ENCODE measurements at regions not wholly inside any gene's neighbourhood (a gene's known extent, or its start where the extent isn't known, plus 50 kb on each side); places are given as distances from the start of the nearest gene placed in this dataset.

GRCh38 chr12:5139751-5140150 is 96.1 kb downstream of the KCNA5 start:
- no peak overlapping the region for H3K27ac ChIP-seq (ENCODE audit: insufficient read depth, low read length, poor library complexity, severe bottlenecking)
- no peak for DNase-seq
- H3K27ac Mint-ChIP-seq = no peak overlapping the region
- peaks cover 0 to 5% (median 0%) of the 10 kb centered on the region in 7 donors for H3K9me3 Mint-ChIP-seq
- no peaks in the 10 kb centered on the region for H3K36me3 ChIP-seq (ENCODE audit: control insufficient read depth, insufficient read depth, low read length)
- peaks cover 15% of the 10 kb centered on the region for H3K27me3 Mint-ChIP-seq
- no peaks in the 10 kb centered on the region for H3K9me3 ChIP-seq (ENCODE audit: control insufficient read depth in 2 of 2, low read length in 2 of 2)
- no peak overlapping the region for H3K4me3 Mint-ChIP-seq
- H3K36me3 Mint-ChIP-seq = no peaks in the 10 kb centered on the region
- no peaks in the 10 kb centered on the region for H3K4me1 Mint-ChIP-seq
- H3K4me1 ChIP-seq (ENCODE audit: control insufficient read depth, insufficient read depth, low read length, poor library complexity, severe bottlenecking) = no peaks in the 10 kb centered on the region
- no peaks in the 10 kb centered on the region for H3K27me3 ChIP-seq (ENCODE audit: control insufficient read depth, insufficient read depth, low read length)
- no peak overlapping the region for H3K4me3 ChIP-seq (ENCODE audit: low read depth, low read length)
- ATAC-seq (ENCODE audit: low read depth in 2 of 2) = no peak

- ATAC-seq (ENCODE audit: low read depth in 2 of 2) (no peak), DNase-seq (no peak)
- Mint-ChIP-seq H3K27me3 (peaks cover 14% of the 10 kb centered on the region), H3K9me3 (peaks cover 0 to 5% (median 0%) of the 10 kb centered on the region in 7 donors), H3K36me3 (no peaks in the 10 kb centered on the region), H3K4me1 (no peaks in the 10 kb centered on the region), H3K4me3 (no peak overlapping the region), H3K27ac (no peak overlapping the region)
- H3K27ac ChIP-seq (ENCODE audit: insufficient read depth, low read length, poor library complexity, severe bottlenecking) = no peak overlapping the region
- H3K4me3 ChIP-seq (ENCODE audit: low read depth, low read length) = no peak overlapping the region
- H3K4me1 ChIP-seq (ENCODE audit: control insufficient read depth, insufficient read depth, low read length, poor library complexity, severe bottlenecking) = no peaks in the 10 kb centered on the region
- no peaks in the 10 kb centered on the region for H3K36me3 ChIP-seq (ENCODE audit: control insufficient read depth, insufficient read depth, low read length)
- H3K9me3 ChIP-seq (ENCODE audit: control insufficient read depth in 2 of 2, low read length in 2 of 2) = no peaks in the 10 kb centered on the region
- H3K27me3 ChIP-seq (ENCODE audit: control insufficient read depth, insufficient read depth, low read length) = no peaks in the 10 kb centered on the region
These were observed 96.5 kb downstream of the KCNA5 start for GRCh38 chr12:5140190-5140589.

GRCh38 chr12:5148880-5149279 is 105.2 kb downstream of the KCNA5 start:
- ATAC-seq (ENCODE audit: low read depth in 2 of 2) (no peak), DNase-seq (no peak)
- H3K4me3 ChIP-seq (ENCODE audit: low read depth, low read length) = no peak overlapping the region
- no peaks in the 10 kb centered on the region for H3K36me3 Mint-ChIP-seq
- H3K36me3 ChIP-seq (ENCODE audit: control insufficient read depth, insufficient read depth, low read length) = no peaks in the 10 kb centered on the region
- H3K4me3 Mint-ChIP-seq = no peak overlapping the region
- no peaks in the 10 kb centered on the region for H3K4me1 ChIP-seq (ENCODE audit: control insufficient read depth, insufficient read depth, low read length, poor library complexity, severe bottlenecking)
- H3K27ac ChIP-seq (ENCODE audit: insufficient read depth, low read length, poor library complexity, severe bottlenecking) = no peak overlapping the region
- H3K27me3 ChIP-seq (ENCODE audit: control insufficient read depth, insufficient read depth, low read length) = peaks cover 2% of the 10 kb centered on the region
- peaks cover 0 to 8% (median 1%) of the 10 kb centered on the region in 7 donors for H3K9me3 Mint-ChIP-seq
- no peaks in the 10 kb centered on the region for H3K4me1 Mint-ChIP-seq
- H3K27me3 Mint-ChIP-seq = peaks cover 4% of the 10 kb centered on the region
- H3K9me3 ChIP-seq (ENCODE audit: control insufficient read depth in 2 of 2, low read length in 2 of 2) = no peaks in the 10 kb centered on the region
- H3K27ac Mint-ChIP-seq = peak overlapping the region in 1 of 3 donors; percentile 15

- Mint-ChIP-seq H3K4me3 (no peak overlapping the region), H3K27ac (no peak overlapping the region), H3K4me1 (no peaks in the 10 kb centered on the region), H3K36me3 (no peaks in the 10 kb centered on the region), H3K27me3 (peaks cover 11% of the 10 kb centered on the region), H3K9me3 (peaks cover 0 to 1% (median 0%) of the 10 kb centered on the region in 7 donors)
- no peaks in the 10 kb centered on the region for H3K36me3 ChIP-seq (ENCODE audit: control insufficient read depth, insufficient read depth, low read length)
- peaks cover 4% of the 10 kb centered on the region for H3K27me3 ChIP-seq (ENCODE audit: control insufficient read depth, insufficient read depth, low read length)
- ATAC-seq (ENCODE audit: low read depth in 2 of 2) = no peak
- no peaks in the 10 kb centered on the region for H3K9me3 ChIP-seq (ENCODE audit: control insufficient read depth in 2 of 2, low read length in 2 of 2)
- H3K4me1 ChIP-seq (ENCODE audit: control insufficient read depth, insufficient read depth, low read length, poor library complexity, severe bottlenecking) = no peaks in the 10 kb centered on the region
- no peak overlapping the region for H3K27ac ChIP-seq (ENCODE audit: insufficient read depth, low read length, poor library complexity, severe bottlenecking)
- no peak overlapping the region for H3K4me3 ChIP-seq (ENCODE audit: low read depth, low read length)
- DNase-seq = no peak
These were observed 110.4 kb downstream of the KCNA5 start for GRCh38 chr12:5154091-5154490.

- H3K27ac Mint-ChIP-seq = no peak overlapping the region
- H3K27me3 Mint-ChIP-seq = peaks cover 10% of the 10 kb centered on the region
- Histone ChIP-seq H3K27ac (ENCODE audit: insufficient read depth, low read length, poor library complexity, severe bottlenecking) (no peak overlapping the region), H3K27me3 (ENCODE audit: control insufficient read depth, insufficient read depth, low read length) (peaks cover 6% of the 10 kb centered on the region), H3K4me1 (ENCODE audit: control insufficient read depth, insufficient read depth, low read length, poor library complexity, severe bottlenecking) (no peaks in the 10 kb centered on the region), H3K9me3 (ENCODE audit: control insufficient read depth in 2 of 2, low read length in 2 of 2) (no peaks in the 10 kb centered on the region), H3K4me3 (ENCODE audit: low read depth, low read length) (no peak overlapping the region), H3K36me3 (ENCODE audit: control insufficient read depth, insufficient read depth, low read length) (no peaks in the 10 kb centered on the region)
- ATAC-seq (ENCODE audit: low read depth in 2 of 2) (no peak), DNase-seq (no peak)
- H3K4me1 Mint-ChIP-seq = no peaks in the 10 kb centered on the region
- H3K36me3 Mint-ChIP-seq = no peaks in the 10 kb centered on the region
- no peak overlapping the region for H3K4me3 Mint-ChIP-seq
- H3K9me3 Mint-ChIP-seq = peaks cover 0 to 1% (median 0%) of the 10 kb centered on the region in 7 donors
These were observed 112.2 kb downstream of the KCNA5 start for GRCh38 chr12:5155866-5156265.

GRCh38 chr12:5160827-5161226 is 117.1 kb downstream of the KCNA5 start:
- Mint-ChIP-seq H3K36me3 (no peaks in the 10 kb centered on the region), H3K4me3 (no peak overlapping the region), H3K27ac (no peak overlapping the region), H3K4me1 (no peaks in the 10 kb centered on the region), H3K9me3 (no peaks in the 10 kb centered on the region), H3K27me3 (peaks cover 7% of the 10 kb centered on the region)
- DNase-seq (no peak), ATAC-seq (ENCODE audit: low read depth in 2 of 2) (no peak)
- Histone ChIP-seq H3K27ac (ENCODE audit: insufficient read depth, low read length, poor library complexity, severe bottlenecking) (no peak overlapping the region), H3K4me3 (ENCODE audit: low read depth, low read length) (no peak overlapping the region), H3K4me1 (ENCODE audit: control insufficient read depth, insufficient read depth, low read length, poor library complexity, severe bottlenecking) (no peaks in the 10 kb centered on the region), H3K9me3 (ENCODE audit: control insufficient read depth in 2 of 2, low read length in 2 of 2) (no peaks in the 10 kb centered on the region), H3K27me3 (ENCODE audit: control insufficient read depth, insufficient read depth, low read length) (peaks cover 4% of the 10 kb centered on the region), H3K36me3 (ENCODE audit: control insufficient read depth, insufficient read depth, low read length) (no peaks in the 10 kb centered on the region)

GRCh38 chr12:5163661-5164060 is 120.0 kb downstream of the KCNA5 start:
- Histone ChIP-seq H3K27ac (ENCODE audit: insufficient read depth, low read length, poor library complexity, severe bottlenecking) (no peak overlapping the region), H3K9me3 (ENCODE audit: control insufficient read depth in 2 of 2, low read length in 2 of 2) (no peaks in the 10 kb centered on the region), H3K27me3 (ENCODE audit: control insufficient read depth, insufficient read depth, low read length) (peaks cover 3% of the 10 kb centered on the region), H3K4me1 (ENCODE audit: control insufficient read depth, insufficient read depth, low read length, poor library complexity, severe bottlenecking) (no peaks in the 10 kb centered on the region), H3K36me3 (ENCODE audit: control insufficient read depth, insufficient read depth, low read length) (no peaks in the 10 kb centered on the region), H3K4me3 (ENCODE audit: low read depth, low read length) (no peak overlapping the region)
- no peak for ATAC-seq (ENCODE audit: low read depth in 2 of 2)
- no peaks in the 10 kb centered on the region for H3K9me3 Mint-ChIP-seq
- H3K27me3 Mint-ChIP-seq = peaks cover under 1% of the 10 kb centered on the region
- H3K36me3 Mint-ChIP-seq = no peaks in the 10 kb centered on the region
- DNase-seq = no peak
- H3K27ac Mint-ChIP-seq = no peak overlapping the region
- H3K4me1 Mint-ChIP-seq = no peaks in the 10 kb centered on the region
- no peak overlapping the region for H3K4me3 Mint-ChIP-seq

GRCh38 chr12:5165296-5165970 is 121.8 kb downstream of the KCNA5 start:
- Histone ChIP-seq H3K4me1 (ENCODE audit: control insufficient read depth, insufficient read depth, low read length, poor library complexity, severe bottlenecking) (no peaks in the 10 kb centered on the region), H3K4me3 (ENCODE audit: low read depth, low read length) (no peak overlapping the region), H3K27me3 (ENCODE audit: control insufficient read depth, insufficient read depth, low read length) (peaks cover 1% of the 10 kb centered on the region), H3K9me3 (ENCODE audit: control insufficient read depth in 2 of 2, low read length in 2 of 2) (no peaks in the 10 kb centered on the region), H3K27ac (ENCODE audit: insufficient read depth, low read length, poor library complexity, severe bottlenecking) (no peak overlapping the region), H3K36me3 (ENCODE audit: control insufficient read depth, insufficient read depth, low read length) (no peaks in the 10 kb centered on the region)
- H3K27me3 Mint-ChIP-seq = no peaks in the 10 kb centered on the region
- H3K9me3 Mint-ChIP-seq = no peaks in the 10 kb centered on the region
- no peaks in the 10 kb centered on the region for H3K4me1 Mint-ChIP-seq
- H3K36me3 Mint-ChIP-seq = no peaks in the 10 kb centered on the region
- H3K27ac Mint-ChIP-seq = no peak overlapping the region
- no peak overlapping the region for H3K4me3 Mint-ChIP-seq
- no peak for ATAC-seq (ENCODE audit: low read depth in 2 of 2)
- DNase-seq = no peak
